Lower leg skin (tissue), 3 donors: ENCODE measurements at regions not wholly inside any gene's neighbourhood (a gene's known extent, or its start where the extent isn't known, plus 50 kb on each side); places are given as distances from the start of the nearest gene placed in this dataset.

ENCODE experiments used
- POLR2A ChIP-seq, 2 donors: fragments of 450-650 bp; IDR thresholded peaks; one replicate each; pipeline ENCODE4 v1.6.1; 2016 to 2017; ENCODE audit warnings: antibody characterized with exemption in 2 of 2, mild to moderate bottlenecking in 1 of 2, moderate library complexity in 1 of 2
- TF ChIP-seq, protein P1 (sequence below), 3 donors: fragments of 450-650 bp; IDR thresholded peaks; one replicate each; pipeline ENCODE4 v1.5.1; 2016; ENCODE audit warnings: antibody characterized with exemption in 3 of 3, mild to moderate bottlenecking in 3 of 3, moderate library complexity in 2 of 3

GRCh38 chr18:47331641-47332040, 80.2 kb upstream of the SKOR2 start:
- TF ChIP-seq, protein P1, sequence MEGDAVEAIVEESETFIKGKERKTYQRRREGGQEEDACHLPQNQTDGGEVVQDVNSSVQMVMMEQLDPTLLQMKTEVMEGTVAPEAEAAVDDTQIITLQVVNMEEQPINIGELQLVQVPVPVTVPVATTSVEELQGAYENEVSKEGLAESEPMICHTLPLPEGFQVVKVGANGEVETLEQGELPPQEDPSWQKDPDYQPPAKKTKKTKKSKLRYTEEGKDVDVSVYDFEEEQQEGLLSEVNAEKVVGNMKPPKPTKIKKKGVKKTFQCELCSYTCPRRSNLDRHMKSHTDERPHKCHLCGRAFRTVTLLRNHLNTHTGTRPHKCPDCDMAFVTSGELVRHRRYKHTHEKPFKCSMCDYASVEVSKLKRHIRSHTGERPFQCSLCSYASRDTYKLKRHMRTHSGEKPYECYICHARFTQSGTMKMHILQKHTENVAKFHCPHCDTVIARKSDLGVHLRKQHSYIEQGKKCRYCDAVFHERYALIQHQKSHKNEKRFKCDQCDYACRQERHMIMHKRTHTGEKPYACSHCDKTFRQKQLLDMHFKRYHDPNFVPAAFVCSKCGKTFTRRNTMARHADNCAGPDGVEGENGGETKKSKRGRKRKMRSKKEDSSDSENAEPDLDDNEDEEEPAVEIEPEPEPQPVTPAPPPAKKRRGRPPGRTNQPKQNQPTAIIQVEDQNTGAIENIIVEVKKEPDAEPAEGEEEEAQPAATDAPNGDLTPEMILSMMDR (IDR thresholded peaks at IDR 0.05), result no peak
- TF ChIP-seq POLR2A (IDR thresholded peaks at IDR 0.05), result no peak
